Endothelial cell of umbilical vein (primary cell): ENCODE measurements at regions not wholly inside any gene's neighbourhood (a gene's known extent, or its start where the extent isn't known, plus 50 kb on each side); places are given as distances from the start of the nearest gene placed in this dataset.

Experiments used
- MYC ChIP-seq: IDR thresholded peaks from one replicate; pipeline ENCODE4 v1.6.1; 2011; ENCODE audit warnings: mild to moderate bottlenecking, low read depth, low read length
- POLR2A ChIP-seq: IDR thresholded peaks from 2 replicates; pipeline ENCODE4 v1.6.1; 2012; ENCODE audit warnings: low read depth, mild to moderate bottlenecking, control low read depth, low read length
- TF ChIP-seq, protein P1 (sequence below), 2 donors: IDR thresholded peaks; 1 replicate in 1 of 2; 2 replicates in 1 of 2; pipeline ENCODE4 v1.5.1; 2011; ENCODE audit warnings: low read length in 2 of 2, mild to moderate bottlenecking in 2 of 2, moderate library complexity in 2 of 2, control low read depth in 1 of 2, inconsistent platforms in 1 of 2, low read depth in 1 of 2; ENCODE audit not compliant: insufficient read depth in 1 of 2; ENCODE audit errors: extremely low read depth in 1 of 2

DNA sequence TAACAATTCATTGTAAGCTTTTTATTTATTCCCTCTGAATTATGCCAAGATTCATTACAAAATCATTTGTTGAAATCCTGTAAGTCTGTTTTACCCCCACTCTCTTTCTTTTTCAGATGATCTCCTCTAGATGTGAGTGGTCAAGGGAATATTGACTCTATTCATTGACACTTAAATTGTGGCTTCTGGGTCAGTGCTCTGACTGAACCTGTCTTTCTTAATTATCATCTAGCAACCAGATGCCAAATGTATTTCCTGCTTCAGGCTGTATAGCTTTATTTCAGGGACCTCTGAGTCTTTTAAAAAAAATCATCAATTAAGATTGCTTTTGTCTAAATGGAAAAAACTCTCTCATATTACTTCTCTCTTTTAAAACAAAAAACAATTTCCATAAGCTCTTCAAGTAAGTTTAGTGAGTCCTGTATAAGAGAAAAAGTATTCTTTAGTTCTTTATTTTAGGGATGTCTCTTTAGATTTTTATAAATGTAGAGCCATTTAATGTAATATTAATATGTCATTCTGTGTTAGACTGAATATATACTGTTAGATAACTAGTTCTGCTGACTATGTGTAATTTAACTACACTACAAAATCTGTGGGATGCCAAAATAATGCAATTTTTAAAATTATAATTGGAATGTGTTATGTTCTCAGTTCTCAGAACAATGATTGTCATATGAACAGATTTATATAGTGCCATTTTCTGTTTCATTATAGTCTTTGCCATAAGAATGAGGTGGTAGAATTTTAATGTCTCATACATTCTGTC is 645.8 kb upstream of the EDIL3 start:
- no peak for TF ChIP-seq POLR2A
- no peak for TF ChIP-seq MYC
- TF ChIP-seq, protein P1, sequence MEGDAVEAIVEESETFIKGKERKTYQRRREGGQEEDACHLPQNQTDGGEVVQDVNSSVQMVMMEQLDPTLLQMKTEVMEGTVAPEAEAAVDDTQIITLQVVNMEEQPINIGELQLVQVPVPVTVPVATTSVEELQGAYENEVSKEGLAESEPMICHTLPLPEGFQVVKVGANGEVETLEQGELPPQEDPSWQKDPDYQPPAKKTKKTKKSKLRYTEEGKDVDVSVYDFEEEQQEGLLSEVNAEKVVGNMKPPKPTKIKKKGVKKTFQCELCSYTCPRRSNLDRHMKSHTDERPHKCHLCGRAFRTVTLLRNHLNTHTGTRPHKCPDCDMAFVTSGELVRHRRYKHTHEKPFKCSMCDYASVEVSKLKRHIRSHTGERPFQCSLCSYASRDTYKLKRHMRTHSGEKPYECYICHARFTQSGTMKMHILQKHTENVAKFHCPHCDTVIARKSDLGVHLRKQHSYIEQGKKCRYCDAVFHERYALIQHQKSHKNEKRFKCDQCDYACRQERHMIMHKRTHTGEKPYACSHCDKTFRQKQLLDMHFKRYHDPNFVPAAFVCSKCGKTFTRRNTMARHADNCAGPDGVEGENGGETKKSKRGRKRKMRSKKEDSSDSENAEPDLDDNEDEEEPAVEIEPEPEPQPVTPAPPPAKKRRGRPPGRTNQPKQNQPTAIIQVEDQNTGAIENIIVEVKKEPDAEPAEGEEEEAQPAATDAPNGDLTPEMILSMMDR (IDR thresholded peaks at IDR 0.05; ENCODE audit: extremely low read depth in 1 of 2, insufficient read depth in 1 of 2, low read depth in 1 of 2, low read length in 2 of 2) = no peak
